BE2C (cell line): ENCODE measurements at regions not wholly inside any gene's neighbourhood (a gene's known extent, or its start where the extent isn't known, plus 50 kb on each side); places are given as distances from the start of the nearest gene placed in this dataset.

Experiments
- DNase-seq: peaks from one replicate; pipeline ENCODE4 v3.0.0-alpha.2; 2020
- H3K27me3 ChIP-seq: fragments of 250-450 bp; sonication (Bioruptor Pico); 2 replicates; pipeline ENCODE4 v1.5.1; 2020; ENCODE audit warnings: mild to moderate bottlenecking
- H3K36me3 ChIP-seq: fragments of 250-450 bp; sonication (Bioruptor Pico); 2 replicates; pipeline ENCODE4 v1.5.1; 2020; ENCODE audit warnings: mild to moderate bottlenecking
- H3K4me1 ChIP-seq: fragments of 250-450 bp; sonication (Bioruptor Pico); 2 replicates; pipeline ENCODE4 v1.5.1; 2020
- H3K4me3 ChIP-seq: 2 replicates; pipeline ENCODE4 v1.5.1; 2011; ENCODE audit warnings: low read depth, low read length
- H3K9me3 ChIP-seq: fragments of 250-450 bp; sonication (Bioruptor Pico); 2 replicates; pipeline ENCODE4 v1.5.1; 2020
- CTCF ChIP-seq: IDR thresholded peaks from 2 replicates; pipeline ENCODE4 v1.5.1; 2012; ENCODE audit warnings: mild to moderate bottlenecking, low read depth, low read length

DNA sequence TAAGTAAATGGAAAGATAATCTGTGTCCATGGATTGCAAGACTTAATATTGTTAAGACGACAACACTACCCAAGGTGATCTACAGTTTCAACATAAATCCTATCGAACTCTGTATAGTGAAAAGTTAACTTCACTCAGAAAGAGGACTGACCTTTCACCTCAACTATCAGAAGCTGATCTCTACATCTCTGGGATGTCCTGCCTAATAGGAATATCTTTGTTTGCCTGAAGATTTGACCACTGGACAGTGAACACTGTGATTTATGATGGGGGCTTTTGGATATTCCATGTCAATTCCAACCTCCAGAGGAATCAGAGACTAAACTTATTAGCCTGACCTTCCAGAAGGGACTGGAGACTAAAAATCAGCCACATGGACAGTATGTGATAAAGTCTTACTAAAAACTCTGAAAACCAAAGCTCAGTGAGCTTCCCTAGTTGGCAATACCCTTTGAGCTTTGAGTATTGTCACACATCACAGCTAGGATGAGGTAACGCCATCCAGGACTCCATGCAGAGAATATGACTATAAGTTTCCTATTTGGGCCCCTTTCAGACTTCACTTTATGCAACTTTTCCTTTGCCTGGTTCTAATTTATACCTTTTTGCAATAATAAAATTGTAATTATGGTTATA, 164.9 kb upstream of the SETMAR start:
- no peak overlapping the region for H3K4me3 ChIP-seq
- H3K27me3 ChIP-seq: no peaks in the 10 kb centered on the region
- H3K4me1 ChIP-seq: no peaks in the 10 kb centered on the region
- no peak for DNase-seq
- H3K36me3 ChIP-seq: no peaks in the 10 kb centered on the region
- H3K9me3 ChIP-seq: no peaks in the 10 kb centered on the region
- TF ChIP-seq CTCF: no peak

- Histone ChIP-seq H3K36me3 (no peaks in the 10 kb centered on the region), H3K27me3 (no peaks in the 10 kb centered on the region), H3K4me3 (no peak overlapping the region), H3K4me1 (no peaks in the 10 kb centered on the region), H3K9me3 (no peaks in the 10 kb centered on the region)
- DNase-seq: no peak
- TF ChIP-seq CTCF: no peak
Observed at GRCh38 chr3:4138786-4139431, 164.3 kb upstream of the SETMAR start.

GRCh38 chr3:4139462-4140140, 163.6 kb upstream of the SETMAR start:
- H3K36me3 ChIP-seq: no peaks in the 10 kb centered on the region
- H3K4me1 ChIP-seq: no peaks in the 10 kb centered on the region
- DNase-seq: no peak
- no peaks in the 10 kb centered on the region for H3K27me3 ChIP-seq
- TF ChIP-seq CTCF: no peak
- no peak overlapping the region for H3K4me3 ChIP-seq
- H3K9me3 ChIP-seq: no peaks in the 10 kb centered on the region

DNA sequence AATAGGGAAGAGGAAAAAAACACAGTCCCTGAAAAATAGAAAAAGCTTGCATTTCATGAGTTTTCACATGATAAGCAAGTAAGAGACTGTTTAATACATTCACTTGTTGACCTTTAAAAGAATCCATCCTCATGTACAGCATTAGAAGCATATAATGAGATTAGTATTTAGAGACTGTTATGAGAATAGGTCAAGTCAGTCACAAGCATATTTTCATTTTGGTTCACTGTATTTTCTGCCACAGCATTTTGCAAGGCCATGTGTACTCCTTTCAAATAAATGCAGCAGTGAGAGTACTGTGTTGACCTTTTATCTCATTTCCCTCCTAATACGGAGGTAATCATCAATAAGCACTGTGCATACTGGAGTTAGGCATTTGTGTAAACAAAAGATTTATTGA, 162.2 kb upstream of the SETMAR start:
- no peak overlapping the region for H3K4me3 ChIP-seq
- H3K27me3 ChIP-seq: no peaks in the 10 kb centered on the region
- H3K4me1 ChIP-seq: no peaks in the 10 kb centered on the region
- H3K36me3 ChIP-seq: no peaks in the 10 kb centered on the region
- DNase-seq: no peak
- H3K9me3 ChIP-seq: no peaks in the 10 kb centered on the region
- no peak for TF ChIP-seq CTCF

- no peak for TF ChIP-seq CTCF
- no peak overlapping the region for H3K4me3 ChIP-seq
- no peaks in the 10 kb centered on the region for H3K27me3 ChIP-seq
- H3K9me3 ChIP-seq: no peaks in the 10 kb centered on the region
- H3K36me3 ChIP-seq: no peaks in the 10 kb centered on the region
- no peaks in the 10 kb centered on the region for H3K4me1 ChIP-seq
- DNase-seq: no peak
Observed at GRCh38 chr3:4147556-4148118, 155.5 kb upstream of the SETMAR start.

GRCh38 chr3:4149296-4149695, 153.9 kb upstream of the SETMAR start:
- no peak overlapping the region for H3K4me3 ChIP-seq
- no peaks in the 10 kb centered on the region for H3K36me3 ChIP-seq
- DNase-seq: no peak
- no peaks in the 10 kb centered on the region for H3K4me1 ChIP-seq
- TF ChIP-seq CTCF: no peak
- no peaks in the 10 kb centered on the region for H3K27me3 ChIP-seq
- H3K9me3 ChIP-seq: no peaks in the 10 kb centered on the region
